GM19372 (cell line): ENCODE measurements at regions not wholly inside any gene's neighbourhood (a gene's known extent, or its start where the extent isn't known, plus 50 kb on each side); places are given as distances from the start of the nearest gene placed in this dataset.

Experiments used
- ATAC-seq: cut with Tn5 transposase; IDR thresholded peaks from one replicate; pipeline ENCODE4 v1.9.1; 2021; ENCODE audit warnings: mild to moderate bottlenecking, low read depth, moderate library complexity; ENCODE audit not compliant: unreplicated experiment

DNA sequence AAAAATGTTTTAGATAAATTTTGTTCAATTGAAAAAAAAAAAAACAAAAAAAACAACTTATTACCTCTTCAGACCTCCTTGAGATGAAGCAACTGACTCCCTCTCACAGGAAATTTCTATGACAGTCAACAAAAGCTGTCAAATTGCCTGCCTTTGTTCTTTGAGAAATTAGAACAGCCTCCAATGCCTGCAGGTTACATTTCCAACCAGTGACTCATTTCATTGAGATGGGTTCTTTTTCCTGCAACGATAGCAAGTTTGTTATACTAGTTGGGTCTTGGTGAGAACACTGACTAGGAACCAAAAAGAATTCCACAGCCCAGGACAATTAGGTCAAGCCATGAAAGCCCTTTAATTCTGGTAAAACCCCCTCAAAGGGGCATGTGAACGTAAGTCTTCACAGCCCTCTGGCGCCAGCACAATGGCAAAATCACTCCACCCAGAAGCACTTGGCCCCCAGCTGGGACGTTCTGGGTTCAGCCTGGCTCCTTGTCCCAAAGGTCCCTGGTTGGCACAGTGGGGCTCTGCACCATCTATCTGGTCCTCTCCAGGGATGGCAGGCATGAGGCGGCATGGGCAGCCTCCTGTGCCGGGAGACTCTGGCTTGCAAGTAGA is 87.0 kb downstream of the SPP2 start:
- no peak for ATAC-seq

GRCh38 chr2:234136461-234136860 is 86.0 kb downstream of the SPP2 start:
- ATAC-seq = no peak

DNA sequence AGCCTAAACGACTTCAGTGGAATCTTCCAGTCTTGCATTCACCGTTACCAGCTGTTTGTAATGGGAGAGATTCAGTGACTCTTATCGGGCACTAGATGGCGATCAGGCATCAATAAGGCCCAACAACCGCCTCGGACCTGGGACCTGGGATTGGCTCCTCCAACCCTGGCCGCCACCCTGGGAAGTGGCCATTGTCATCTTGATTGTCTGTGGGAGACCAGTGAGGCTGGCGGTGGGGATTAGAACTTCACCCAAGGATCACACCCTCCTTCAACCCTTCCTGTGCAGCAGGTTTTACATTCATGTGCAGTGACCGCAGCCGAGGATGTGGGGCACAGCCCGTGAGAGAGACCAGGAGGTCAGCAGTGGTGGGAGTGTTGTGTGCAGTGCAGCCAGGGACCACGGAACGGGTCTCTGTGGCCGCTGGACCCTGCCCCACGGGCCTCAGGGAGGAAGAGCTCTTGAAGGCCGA is 85.3 kb downstream of the SPP2 start:
- no peak for ATAC-seq

DNA sequence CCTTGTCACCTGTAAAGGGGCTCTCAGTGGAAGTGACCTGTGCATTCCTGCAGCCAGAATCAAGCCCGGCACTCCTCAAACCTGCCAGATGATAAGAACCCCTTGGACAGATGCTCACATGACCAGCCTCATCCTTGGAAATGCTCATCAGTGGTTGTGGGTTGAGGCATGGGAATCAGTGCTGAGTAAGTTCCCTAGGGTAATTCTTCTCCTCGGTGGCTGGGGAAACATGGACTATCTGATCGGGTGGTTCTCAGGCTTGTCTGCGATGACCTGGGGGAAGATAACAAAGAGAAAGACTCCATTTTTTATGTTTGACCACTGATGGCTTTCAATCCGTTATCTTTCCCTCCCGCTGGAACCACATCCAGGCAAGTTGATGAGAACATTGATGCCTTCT is 84.0 kb downstream of the SPP2 start:
- no peak for ATAC-seq

- no peak for ATAC-seq
These were observed 82.5 kb downstream of the SPP2 start for GRCh38 chr2:234133004-234133403.

GRCh38 chr2:234130777-234131181 is 80.3 kb downstream of the SPP2 start:
- ATAC-seq = no peak

DNA sequence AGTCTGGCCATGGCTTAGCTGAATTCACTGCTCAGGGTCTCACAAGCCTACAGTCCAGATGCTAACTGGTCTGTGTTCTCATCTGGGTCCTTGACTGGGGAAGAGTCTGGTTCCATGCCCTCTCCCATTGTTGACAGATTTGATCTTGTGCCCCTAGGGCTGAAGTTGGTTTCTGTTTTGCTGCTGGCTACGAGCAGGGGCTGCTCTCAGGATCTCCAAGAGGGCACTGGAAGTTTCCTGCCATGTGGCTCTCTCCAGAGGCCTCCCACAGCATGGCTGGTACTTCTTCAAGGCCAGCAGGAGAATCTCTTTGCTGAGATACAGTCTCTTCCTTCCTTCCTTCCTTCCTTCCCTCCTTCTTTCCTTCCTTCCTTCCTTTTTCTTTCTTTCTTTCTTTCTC is 78.1 kb downstream of the SPP2 start:
- ATAC-seq = no peak
